GM23338 (cell line): ENCODE measurements at regions not wholly inside any gene's neighbourhood (a gene's known extent, or its start where the extent isn't known, plus 50 kb on each side); places are given as distances from the start of the nearest gene placed in this dataset.

Experiments
- ATAC-seq: fragments of 200-7000 bp; cut with Tn5 transposase; 3 replicates; pipeline ENCODE4 v1.9.1; 2020
- DNase-seq: peaks from one replicate; pipeline ENCODE4 v3.0.0-alpha.2; 2015; ENCODE audit warnings: low spot score
- H2AFZ ChIP-seq: fragments of 200-600 bp; sonication (generic); 2 replicates; pipeline ENCODE4 v1.8.0; 2016; ENCODE audit warnings: antibody characterized with exemption, mild to moderate bottlenecking, moderate library complexity
- H3F3A ChIP-seq: fragments of 200-600 bp; sonication (generic); replicated peaks from 2 replicates; pipeline ENCODE4 v1.8.0; 2017; ENCODE audit warnings: antibody characterized with exemption, mixed run types, low read depth
- H3K27ac ChIP-seq: fragments of 200-600 bp; sonication (generic); 2 replicates; pipeline ENCODE4 v1.6.1; 2016; ENCODE audit warnings: low read depth
- H3K27me3 ChIP-seq: fragments of 200-600 bp; sonication (generic); 2 replicates; pipeline ENCODE4 v1.8.0; 2016; ENCODE audit warnings: mild to moderate bottlenecking, mixed run types, moderate library complexity; ENCODE audit not compliant: insufficient read depth
- H3K36me3 ChIP-seq: fragments of 200-600 bp; sonication (generic); 2 replicates; pipeline ENCODE4 v1.8.0; 2016; ENCODE audit warnings: mild to moderate bottlenecking; ENCODE audit not compliant: insufficient read depth
- H3K4me1 ChIP-seq: fragments of 200-600 bp; sonication (generic); 2 replicates; pipeline ENCODE4 v1.8.0; 2016; ENCODE audit warnings: mild to moderate bottlenecking, moderate library complexity; ENCODE audit not compliant: insufficient read depth
- H3K4me2 ChIP-seq: fragments of 200-600 bp; sonication (generic); 2 replicates; pipeline ENCODE4 v1.7.1; 2017; ENCODE audit warnings: mixed run types
- H3K4me3 ChIP-seq: fragments of 200-600 bp; sonication (generic); 2 replicates; pipeline ENCODE4 v1.6.1; 2016; ENCODE audit warnings: mixed run types
- H3K79me2 ChIP-seq: fragments of 200-600 bp; sonication (generic); replicated peaks from 2 replicates; pipeline ENCODE4 v1.8.0; 2017; ENCODE audit warnings: mild to moderate bottlenecking; ENCODE audit not compliant: insufficient read depth
- H3K9me2 ChIP-seq: fragments of 200-600 bp; sonication (generic); 2 replicates; pipeline ENCODE4 v1.8.0; 2017; ENCODE audit not compliant: insufficient read depth
- H4K20me1 ChIP-seq: fragments of 200-600 bp; sonication (generic); replicated peaks from 2 replicates; pipeline ENCODE4 v1.8.0; 2017; ENCODE audit warnings: mild to moderate bottlenecking; ENCODE audit not compliant: insufficient read depth
- H3K27ac Mint-ChIP-seq: 2 replicates; pipeline ENCODE4 v1.8.0; 2020; ENCODE audit warnings: inconsistent platforms, mild to moderate bottlenecking, moderate library complexity, mixed read lengths
- H3K27me3 Mint-ChIP-seq: 3 replicates; pipeline ENCODE4 v1.8.0; 2022; ENCODE audit warnings: low read depth, mild to moderate bottlenecking, moderate library complexity, mixed read lengths, inconsistent platforms; ENCODE audit not compliant: insufficient read depth, poor library complexity
- H3K36me3 Mint-ChIP-seq: 3 replicates; pipeline ENCODE4 v1.8.0; 2021; ENCODE audit warnings: low read depth, mild to moderate bottlenecking, inconsistent platforms, moderate library complexity, mixed read lengths
- H3K4me1 Mint-ChIP-seq: 3 replicates; pipeline ENCODE4 v1.8.0; 2020; ENCODE audit warnings: mild to moderate bottlenecking, inconsistent platforms, mixed read lengths
- H3K4me3 Mint-ChIP-seq: 3 replicates; pipeline ENCODE4 v1.8.0; 2021; ENCODE audit warnings: moderate library complexity, mild to moderate bottlenecking, inconsistent platforms, mixed read lengths
- H3K9me3 Mint-ChIP-seq: 3 replicates; pipeline ENCODE4 v1.8.0; 2020; ENCODE audit warnings: moderate library complexity, mild to moderate bottlenecking, inconsistent platforms, mixed read lengths
- ETS1 ChIP-seq: IDR thresholded peaks from 2 replicates; pipeline ENCODE4 v1.6.1; 2016; ENCODE audit warnings: antibody characterized with exemption
- EZH2 ChIP-seq: fragments of 200-600 bp; sonication (generic); IDR thresholded peaks from one replicate; pipeline ENCODE4 v1.8.0; 2017; ENCODE audit warnings: antibody characterized with exemption, mild to moderate bottlenecking, low read depth; ENCODE audit not compliant: unreplicated experiment
- EZH2phosphoT487 ChIP-seq: fragments of 200-600 bp; sonication (generic); IDR thresholded peaks from one replicate; pipeline ENCODE4 v1.8.1; 2018; ENCODE audit warnings: antibody characterized with exemption; ENCODE audit not compliant: unreplicated experiment
- JUNB ChIP-seq: IDR thresholded peaks from one replicate; pipeline ENCODE4 v1.6.1; 2016; ENCODE audit warnings: antibody characterized with exemption; ENCODE audit not compliant: unreplicated experiment
- POLR2AphosphoS5 ChIP-seq: IDR thresholded peaks from 2 replicates; pipeline ENCODE4 v1.6.1; 2016; ENCODE audit warnings: antibody characterized with exemption, low read depth
- REST ChIP-seq: IDR thresholded peaks from one replicate; pipeline ENCODE4 v1.6.1; 2018; ENCODE audit warnings: antibody characterized with exemption; ENCODE audit not compliant: unreplicated experiment
- STAT1 ChIP-seq: IDR thresholded peaks from one replicate; pipeline ENCODE4 v1.6.1; 2016; ENCODE audit warnings: antibody characterized with exemption; ENCODE audit not compliant: unreplicated experiment

GRCh38 chr17:14719942-14720341, 419.1 kb downstream of the HS3ST3B1 start:
- Mint-ChIP-seq H3K27ac (no peak overlapping the region), H3K27me3 (peaks cover 3% of the 10 kb centered on the region), H3K4me3 (no peak overlapping the region), H3K4me1 (no peaks in the 10 kb centered on the region), H3K36me3 (peaks cover 3% of the 10 kb centered on the region; the same call in 1 of the 3 replicates), H3K9me3 (peaks cover 13% of the 10 kb centered on the region; the same call in 2 of the 3 replicates)
- H3K79me2 ChIP-seq, result no peaks in the 10 kb centered on the region
- TF ChIP-seq EZH2 (no peak), REST (no peak), EZH2phosphoT487 (no peak), ETS1 (no peak), POLR2AphosphoS5 (no peak), JUNB (no peak)
- H3K4me1 ChIP-seq, result no peaks in the 10 kb centered on the region
- no peak overlapping the region for H3K4me3 ChIP-seq
- no peaks in the 10 kb centered on the region; the same call in 1 of the 2 replicates for H3K36me3 ChIP-seq
- no peaks in the 10 kb centered on the region for H3K27me3 ChIP-seq
- no peak overlapping the region for H2AFZ ChIP-seq
- H3F3A ChIP-seq, result no peaks in the 10 kb centered on the region
- H4K20me1 ChIP-seq, result no peaks in the 10 kb centered on the region
- ATAC-seq (no peak), DNase-seq (no peak)
- no peak overlapping the region for H3K27ac ChIP-seq
- H3K9me2 ChIP-seq, result no peaks in the 10 kb centered on the region
- H3K4me2 ChIP-seq, result no peak overlapping the region

DNA sequence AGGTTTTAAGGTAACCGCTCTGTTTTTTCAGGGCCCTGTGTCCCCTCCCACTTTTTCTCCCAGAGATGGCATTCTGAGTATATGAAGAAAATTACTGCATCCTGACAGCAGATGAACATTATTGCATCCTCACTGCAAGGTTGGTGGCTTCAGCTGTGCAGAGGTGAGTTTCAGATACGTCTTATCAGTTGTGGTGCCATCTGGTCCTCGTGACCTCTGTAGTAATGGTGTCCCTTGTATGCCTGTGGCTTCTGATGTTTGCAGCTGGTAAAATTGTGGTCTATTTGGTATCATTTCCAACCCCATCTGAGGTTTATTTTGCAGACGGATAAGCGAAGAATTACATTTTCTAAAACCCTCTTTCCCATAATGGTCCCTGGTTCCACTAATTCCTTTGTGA, 417.0 kb downstream of the HS3ST3B1 start:
- H3K4me1 ChIP-seq, result no peaks in the 10 kb centered on the region
- Mint-ChIP-seq H3K4me3 (no peak overlapping the region), H3K27me3 (peaks cover 3% of the 10 kb centered on the region), H3K27ac (no peak overlapping the region), H3K4me1 (no peaks in the 10 kb centered on the region), H3K9me3 (peaks cover 5% of the 10 kb centered on the region; the same call in 1 of the 3 replicates), H3K36me3 (no peaks in the 10 kb centered on the region)
- no peak overlapping the region for H2AFZ ChIP-seq
- TF ChIP-seq POLR2AphosphoS5 (no peak), STAT1 (no peak)
- no peaks in the 10 kb centered on the region for H3F3A ChIP-seq
- H3K9me2 ChIP-seq, result no peaks in the 10 kb centered on the region
- H4K20me1 ChIP-seq, result no peaks in the 10 kb centered on the region
- no peak for DNase-seq
- H3K36me3 ChIP-seq, result no peaks in the 10 kb centered on the region
- no peak overlapping the region for H3K4me3 ChIP-seq
- H3K79me2 ChIP-seq, result no peaks in the 10 kb centered on the region
- no peak overlapping the region for H3K27ac ChIP-seq
- no peaks in the 10 kb centered on the region for H3K27me3 ChIP-seq
- H3K4me2 ChIP-seq, result no peak overlapping the region
- ATAC-seq, result no peak
